D341Med (cell line): ENCODE measurements at regions not wholly inside any gene's neighbourhood (a gene's known extent, or its start where the extent isn't known, plus 50 kb on each side); places are given as distances from the start of the nearest gene placed in this dataset.
"Not testable (repeated sequence)": the region's sequence is repeated elsewhere in the genome, so short reads cannot be mapped to it uniquely, and the experiment has no call there.

ENCODE experiments used
- DNase-seq: peaks from one replicate; pipeline ENCODE4 v3.0.0; 2012; ENCODE audit warnings: low spot score

DNA sequence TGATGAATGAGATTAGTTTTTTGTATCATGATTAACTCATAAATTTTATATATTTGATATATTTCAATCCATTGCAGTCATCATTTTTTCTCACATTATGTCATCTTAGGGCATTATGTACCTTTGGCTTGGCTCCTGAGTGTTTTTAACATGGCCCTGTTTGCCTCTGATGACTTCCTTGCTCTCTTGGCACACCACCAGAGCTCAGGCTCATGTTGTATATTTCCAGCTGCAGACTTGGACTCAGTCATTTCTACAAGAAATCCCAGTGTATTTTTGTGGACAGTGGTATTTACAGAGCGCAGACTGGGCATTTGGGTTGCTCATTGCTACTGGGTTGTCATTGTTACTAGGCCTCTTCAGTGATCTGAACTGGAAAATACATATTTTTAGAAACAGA is 188.5 kb downstream of the ADRA2A start:
- DNase-seq, result no peak

DNA sequence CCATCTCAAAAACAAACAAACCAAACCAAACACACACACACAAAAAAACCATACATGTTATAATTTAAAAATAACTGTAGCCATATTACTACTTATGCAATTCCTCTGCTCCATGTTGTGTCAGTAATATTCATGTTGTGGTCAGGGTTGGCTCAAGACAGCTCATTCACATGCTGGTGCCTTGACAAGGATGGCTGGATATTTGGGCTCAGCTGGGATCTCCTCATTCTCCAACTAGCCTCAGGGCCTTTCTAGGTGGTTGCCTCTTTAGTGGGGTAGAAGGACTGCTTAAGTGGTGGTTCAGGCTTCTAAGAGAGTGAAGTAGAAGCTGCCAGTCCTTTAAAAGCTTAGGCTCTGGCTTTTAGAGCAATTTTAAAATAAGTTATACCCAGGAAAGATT is 189.3 kb downstream of the ADRA2A start:
- no peak for DNase-seq

DNA sequence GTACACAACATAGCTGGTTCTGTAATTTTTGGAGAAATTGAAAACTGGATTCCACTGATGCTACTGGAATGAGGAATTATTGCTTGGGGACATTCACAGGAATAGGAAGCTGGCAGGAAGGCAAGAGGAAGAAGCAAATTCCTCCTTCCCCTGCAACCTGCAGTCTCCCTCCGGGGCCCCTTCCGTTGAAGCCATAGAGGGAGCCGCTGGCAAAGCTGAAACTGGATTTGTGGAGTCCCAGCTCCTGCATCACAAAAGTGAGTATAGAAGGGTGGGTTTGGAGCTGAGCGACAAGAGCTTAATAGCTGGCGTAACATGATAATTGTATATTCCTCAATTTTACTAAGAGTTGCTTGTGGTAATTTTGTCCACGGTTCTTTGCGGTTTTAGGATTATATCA is 190.8 kb downstream of the ADRA2A start:
- DNase-seq, result no peak

GRCh38 chr10:111273235-111273634 is 196.4 kb downstream of the ADRA2A start:
- DNase-seq, result no peak

GRCh38 chr10:111273635-111274034 is 196.8 kb downstream of the ADRA2A start:
- no peak for DNase-seq

DNA sequence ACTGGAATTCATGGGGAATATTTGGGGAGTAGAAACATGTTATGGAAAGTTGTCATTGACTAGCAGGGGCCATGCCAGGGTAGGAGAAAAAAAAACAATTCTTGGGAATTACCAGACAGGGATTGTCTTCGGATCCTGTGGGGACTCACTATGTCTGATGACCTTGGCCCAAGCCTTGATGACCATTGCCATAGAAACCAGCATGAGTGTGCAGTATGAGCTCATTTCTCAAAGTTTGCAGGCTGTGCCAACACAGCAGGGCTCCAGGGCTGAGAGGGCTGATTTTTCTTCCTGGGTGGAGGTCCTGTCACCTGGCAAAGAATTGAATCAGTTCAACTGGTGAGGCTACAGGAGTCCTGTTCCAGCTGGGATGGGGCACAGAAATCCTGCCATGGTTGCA is 198.3 kb downstream of the ADRA2A start:
- no peak for DNase-seq

GRCh38 chr10:111277661-111278060 is 200.8 kb downstream of the ADRA2A start:
- DNase-seq, result no peak

DNA sequence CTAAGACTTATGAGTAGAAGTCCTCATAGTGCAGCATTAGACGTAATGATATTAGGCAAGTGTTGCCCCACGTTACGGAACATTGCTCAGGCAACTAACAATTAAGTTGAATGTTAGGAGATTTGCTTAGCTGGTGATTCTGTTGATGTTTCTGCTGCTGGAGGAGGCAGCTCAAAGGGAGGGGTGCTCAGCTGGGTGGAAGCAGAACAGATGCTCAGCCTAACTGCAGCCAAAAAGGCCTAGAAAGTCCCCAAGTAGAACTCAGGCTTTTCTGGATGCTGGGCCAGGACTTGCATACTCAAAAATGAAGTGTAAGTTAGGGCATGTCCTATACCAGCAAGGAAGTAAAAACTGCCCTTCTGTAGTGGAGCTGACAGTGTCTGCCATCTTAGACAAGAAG is 201.4 kb downstream of the ADRA2A start:
- no peak for DNase-seq

GRCh38 chr10:111281516-111281915 is 204.7 kb downstream of the ADRA2A start:
- DNase-seq, result no peak

DNA sequence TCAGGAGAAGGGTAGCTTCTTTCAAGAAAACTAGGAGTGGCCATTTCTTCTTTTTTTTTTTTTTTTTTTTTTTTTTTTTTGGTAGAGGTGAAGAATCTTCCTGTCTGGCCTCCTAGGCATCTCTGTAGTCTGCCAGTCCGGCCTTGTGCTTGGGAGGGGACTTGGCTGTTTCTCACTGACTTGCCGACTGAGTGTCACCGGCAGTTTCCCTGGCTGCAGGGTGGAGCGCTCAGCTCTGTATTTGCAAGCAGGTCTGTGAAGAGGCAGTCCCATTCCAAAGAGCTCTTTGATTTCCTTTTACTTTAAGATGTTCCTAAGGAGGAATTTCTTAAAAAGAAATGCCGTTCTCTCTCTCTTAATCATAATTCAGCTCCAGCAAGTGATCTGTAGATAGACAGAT is 212.6 kb downstream of the ADRA2A start:
- DNase-seq, result no peak

GRCh38 chr10:111290649-111291048 is 213.8 kb downstream of the ADRA2A start:
- no peak for DNase-seq

DNA sequence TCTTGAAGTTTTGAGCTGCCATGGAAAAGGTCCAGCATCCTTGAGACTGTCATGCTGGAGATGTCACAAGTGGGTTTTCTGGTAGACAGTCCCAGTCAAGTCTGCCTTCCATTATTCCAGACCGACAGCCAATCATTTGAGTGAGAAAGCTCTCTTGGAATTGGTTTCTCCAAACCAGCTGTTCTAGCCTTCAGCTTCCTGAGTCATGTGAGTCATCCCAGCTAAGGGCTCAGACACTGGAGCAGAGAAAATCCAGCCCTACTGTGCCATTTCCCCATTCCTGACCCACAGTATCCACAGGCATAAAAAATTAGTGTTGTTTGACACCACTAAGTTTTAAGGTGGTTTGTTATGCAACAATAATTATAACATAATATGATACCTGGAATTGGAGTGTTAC is 219.0 kb downstream of the ADRA2A start:
- DNase-seq, result no peak

GRCh38 chr10:111297351-111297848 is 220.6 kb downstream of the ADRA2A start:
- DNase-seq, result no peak

GRCh38 chr10:111298031-111298430 is 221.2 kb downstream of the ADRA2A start:
- no peak for DNase-seq

- DNase-seq, result no peak
Measured at GRCh38 chr10:111299037-111299436, 222.2 kb downstream of the ADRA2A start.

GRCh38 chr10:111303887-111304286 is 227.1 kb downstream of the ADRA2A start:
- no peak for DNase-seq

- no peak for DNase-seq
Measured at GRCh38 chr10:111316722-111317212, 239.9 kb downstream of the ADRA2A start.

DNA sequence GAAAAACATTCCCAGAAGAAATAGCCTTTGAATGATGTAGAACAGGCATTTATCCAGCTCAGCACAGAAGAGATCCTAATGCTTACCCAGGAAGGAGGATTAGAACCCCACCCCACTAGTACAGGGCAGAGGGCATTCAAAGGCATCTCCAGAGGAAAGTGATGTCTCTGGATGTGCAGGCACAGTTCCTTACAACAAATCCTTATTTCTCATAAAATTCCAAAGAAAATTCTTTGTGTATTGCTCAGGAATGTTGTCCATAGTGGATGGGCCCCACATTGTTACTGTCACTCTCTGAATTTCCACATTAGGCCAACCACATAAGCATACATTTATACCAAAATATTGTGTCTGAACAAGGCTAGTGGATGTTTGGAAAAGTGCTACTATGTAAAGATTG is 243.0 kb downstream of the ADRA2A start:
- DNase-seq, result no peak

DNA sequence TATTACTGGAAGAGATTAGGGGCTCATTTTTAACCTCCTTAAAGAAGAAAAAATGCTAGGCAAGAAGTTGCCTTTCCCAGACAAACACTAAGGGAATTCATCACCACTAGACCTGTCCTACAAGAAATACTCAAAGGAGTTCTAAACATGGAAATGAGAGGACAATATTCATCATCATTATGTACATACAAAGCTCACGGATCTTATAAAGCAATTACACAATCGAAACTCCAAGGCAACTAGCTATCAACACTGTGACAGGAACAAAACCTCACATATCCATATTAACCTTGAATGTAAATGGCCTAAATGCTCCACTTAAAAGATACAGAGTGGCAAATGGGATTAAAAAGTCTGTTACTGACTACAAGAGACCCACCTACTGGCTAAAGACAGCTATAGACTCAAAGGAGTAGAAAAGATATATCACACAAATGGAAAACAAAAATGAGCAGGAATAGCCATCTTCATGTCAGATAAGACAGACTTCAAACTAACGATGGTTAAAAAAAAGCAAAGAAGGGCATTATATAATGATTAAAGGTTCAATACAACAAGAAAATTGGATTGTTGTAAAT is 246.6 kb downstream of the ADRA2A start:
- DNase-seq, result no peak

DNA sequence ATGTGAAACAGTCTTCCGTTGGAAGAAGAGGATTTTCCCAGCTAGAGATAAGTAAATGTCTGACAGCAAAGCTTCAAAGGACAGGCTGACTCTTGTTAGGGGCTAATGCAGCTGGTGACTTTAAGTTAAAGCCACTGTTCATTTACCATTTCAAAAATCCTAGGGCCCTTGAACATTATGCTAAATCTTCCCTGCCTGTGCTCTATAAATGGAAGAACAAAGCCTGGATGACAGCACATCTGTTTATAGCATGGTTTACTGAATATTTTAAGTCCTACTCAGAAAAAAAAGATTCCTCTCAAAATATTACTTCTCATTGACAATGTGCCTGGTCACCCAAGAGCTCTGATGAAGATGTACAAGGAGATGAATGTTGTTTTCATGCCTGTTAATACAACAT is 255.3 kb downstream of the ADRA2A start:
- DNase-seq, result not testable (repeated sequence)

GRCh38 chr10:111335826-111336225 is 259.0 kb downstream of the ADRA2A start:
- no peak for DNase-seq

DNA sequence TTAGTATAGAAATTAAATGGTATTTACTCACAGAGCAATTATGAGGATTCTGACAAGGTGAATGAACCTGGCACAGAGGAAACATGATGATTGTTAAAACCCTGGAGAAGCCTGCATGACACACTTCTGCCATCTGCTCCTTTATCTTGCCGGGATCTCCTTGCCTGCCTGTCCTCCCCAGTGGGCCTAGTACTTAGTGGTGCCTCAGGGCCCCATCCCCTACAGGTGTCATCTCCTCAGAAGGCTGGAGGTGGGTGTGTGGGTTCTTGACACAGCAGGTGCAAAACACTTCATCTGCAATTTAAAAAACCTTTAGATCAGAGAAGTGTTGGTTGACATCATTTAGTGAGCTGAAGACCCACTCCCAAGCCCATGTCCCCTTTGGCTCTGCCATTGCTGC is 261.2 kb downstream of the ADRA2A start:
- no peak for DNase-seq

DNA sequence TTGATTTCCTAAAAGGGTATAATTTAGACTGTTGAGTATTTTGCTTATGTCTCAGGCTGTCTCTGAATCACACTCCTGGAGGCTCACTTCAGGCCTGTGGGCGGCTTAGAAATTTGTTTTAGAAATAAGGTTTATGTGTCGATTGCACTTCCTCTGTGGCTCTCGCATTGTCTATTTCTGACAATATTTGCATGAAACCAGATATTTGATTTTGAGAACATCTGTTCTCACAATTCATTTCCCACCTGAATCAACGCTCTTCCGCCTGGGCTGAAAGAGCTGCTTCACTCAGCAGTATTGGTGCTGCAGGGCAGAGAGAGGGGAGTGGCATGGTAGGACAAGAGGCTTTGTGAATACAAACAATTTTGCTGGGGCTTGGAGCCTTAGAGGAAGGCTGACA is 262.0 kb downstream of the ADRA2A start:
- no peak for DNase-seq

DNA sequence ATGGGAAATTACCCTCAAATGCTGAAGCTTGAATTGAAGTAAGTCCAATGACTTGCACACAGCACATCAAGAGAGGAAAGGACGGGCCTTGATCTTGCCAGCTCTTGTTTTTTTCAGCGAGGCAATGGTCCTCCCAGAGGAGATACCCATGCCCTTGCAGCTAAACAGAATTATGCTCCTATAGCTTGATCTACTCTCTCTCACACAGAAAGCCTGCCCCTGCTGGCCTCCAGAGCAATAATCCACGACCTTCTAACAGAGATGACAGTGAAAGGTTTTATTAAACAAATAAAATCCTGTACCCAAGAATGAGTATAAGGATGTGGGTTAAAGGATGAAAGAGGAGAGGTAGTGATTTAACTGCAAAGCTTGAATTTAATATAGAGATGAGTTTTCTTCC is 268.0 kb downstream of the ADRA2A start:
- peak; percentile 24 for DNase-seq
